Right ventricle myocardium superior (tissue), 1 donor: ENCODE measurements at regions not wholly inside any gene's neighbourhood (a gene's known extent, or its start where the extent isn't known, plus 50 kb on each side); places are given as distances from the start of the nearest gene placed in this dataset.

Experiments
- ATAC-seq: fragments of 200-7000 bp; cut with Tn5 transposase; one replicate; pipeline ENCODE4 v1.9.1; 2020; ENCODE audit warnings: mild to moderate bottlenecking; ENCODE audit not compliant: poor library complexity
- DNase-seq: peaks from one replicate; pipeline ENCODE4 v3.0.0-alpha.2; 2020
- intact Hi-C: fragments of 100-400 bp; cut with DNase I; formaldehyde crosslinking; loops from one replicate; pipeline ENCODE4 v1.11.2; 2022
- donor health status: DM: no; HTN: yes; CAD: no; lungs with severe emphysema.

- intact Hi-C loops: no loop called here
- no peak for DNase-seq
- no peak for ATAC-seq
Measured at GRCh38 chr11:56932572-56933220, 56.0 kb upstream of the OR5AK2 start.

DNA sequence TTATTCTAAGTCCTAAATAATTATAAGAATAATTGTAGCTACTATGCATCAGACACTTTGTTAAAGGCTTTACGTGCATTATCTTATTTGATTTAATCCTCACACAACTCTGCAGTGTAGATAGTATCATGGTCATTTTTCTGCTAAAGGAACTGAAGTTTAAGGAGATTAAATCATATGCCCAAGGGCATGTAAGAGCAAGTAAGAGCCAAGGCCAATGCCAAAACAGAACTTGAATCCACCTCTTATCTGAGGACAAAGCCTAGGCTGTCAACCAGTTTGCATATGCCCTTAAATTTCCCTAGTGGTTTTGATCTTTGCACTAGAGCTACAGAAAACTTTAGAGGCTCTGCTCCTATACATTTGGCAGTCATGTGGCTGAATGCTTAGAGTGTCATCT is 65.6 kb upstream of the OR5AK2 start:
- intact Hi-C loops: no loop called here
- no peak for DNase-seq
- no peak for ATAC-seq

GRCh38 chr11:56922421-56922820 is 66.3 kb upstream of the OR5AK2 start:
- DNase-seq (no peak), ATAC-seq (peak; percentile 25)
- intact Hi-C loops: no loop called here

- DNase-seq (no peak), ATAC-seq (no peak)
- intact Hi-C loops: no loop called here
Measured at GRCh38 chr11:56917708-56918400, 70.9 kb upstream of the OR5AK2 start.

GRCh38 chr11:56916587-56916986 is 72.1 kb upstream of the OR5AK2 start:
- ATAC-seq (no peak), DNase-seq (no peak)
- intact Hi-C loops: no loop called here

GRCh38 chr11:56916162-56916561 is 72.6 kb upstream of the OR5AK2 start:
- intact Hi-C loops: no loop called here
- DNase-seq: no peak
- no peak for ATAC-seq

- no peak for ATAC-seq
- no peak for DNase-seq
- intact Hi-C loops: no loop called here
Measured at GRCh38 chr11:56911312-56911711, 77.4 kb upstream of the OR5AK2 start.

- ATAC-seq (no peak), DNase-seq (no peak)
- intact Hi-C loops: no loop called here
Measured at GRCh38 chr11:56910785-56911184, 77.9 kb upstream of the OR5AK2 start.

DNA sequence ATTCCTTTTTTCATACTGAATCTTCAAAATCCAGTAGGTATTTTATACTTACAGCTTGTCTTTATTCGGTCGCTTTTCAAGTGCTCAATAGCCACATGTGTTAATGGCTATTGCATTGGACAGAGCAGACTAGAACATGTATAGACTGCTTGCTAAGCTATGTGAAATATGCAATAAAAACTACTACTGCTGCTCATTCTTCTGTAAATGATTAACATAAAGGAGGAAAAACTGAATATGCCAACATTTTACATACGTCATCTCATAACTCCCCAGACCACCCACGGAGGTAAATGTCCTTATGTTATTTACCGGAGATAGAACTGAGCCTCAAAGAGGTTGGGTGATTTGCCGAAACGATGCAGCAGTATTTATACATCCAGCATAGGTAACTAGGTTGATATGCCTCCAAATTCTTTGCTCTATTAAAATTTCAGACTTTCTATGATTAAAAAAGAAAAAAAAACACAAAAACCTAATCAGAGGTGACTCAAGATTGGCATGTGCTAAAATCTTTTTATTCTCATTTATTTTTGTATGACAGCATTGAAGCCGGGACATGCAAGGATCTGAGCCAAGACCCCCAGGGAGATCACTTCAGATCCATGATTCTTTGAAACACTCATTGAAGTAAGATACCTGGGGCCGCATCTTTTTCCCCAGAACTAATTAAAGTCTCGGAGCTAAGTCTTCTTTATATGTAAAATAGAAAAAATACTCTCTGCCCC is 78.5 kb upstream of the OR5AK2 start:
- ATAC-seq (no peak), DNase-seq (no peak)
- intact Hi-C loops: no loop called here

DNA sequence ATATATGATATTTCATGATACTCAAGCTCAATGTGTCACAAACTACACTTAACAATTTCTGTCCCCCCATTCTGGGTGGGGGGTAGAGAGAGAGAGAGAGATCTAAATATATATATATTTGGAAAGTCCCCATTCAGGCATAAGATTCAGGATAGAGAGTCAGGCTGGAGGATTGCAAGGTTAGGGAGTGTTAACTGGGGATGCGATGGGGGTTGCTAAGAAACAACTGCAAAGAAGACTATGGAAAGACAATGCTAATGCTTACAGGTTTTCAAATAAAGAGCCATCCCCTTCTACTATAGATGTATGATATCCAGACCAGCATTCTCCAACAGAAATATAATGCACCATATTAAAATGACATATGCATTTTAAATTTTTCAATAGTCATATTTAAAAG is 79.2 kb upstream of the OR5AK2 start:
- ATAC-seq: no peak
- intact Hi-C loops: no loop called here

GRCh38 chr11:56909080-56909479 is 79.6 kb upstream of the OR5AK2 start:
- DNase-seq (no peak), ATAC-seq (no peak)

More for the DNA sequence above, 79.2 kb upstream of the OR5AK2 start:
- DNase-seq: no peak

DNA sequence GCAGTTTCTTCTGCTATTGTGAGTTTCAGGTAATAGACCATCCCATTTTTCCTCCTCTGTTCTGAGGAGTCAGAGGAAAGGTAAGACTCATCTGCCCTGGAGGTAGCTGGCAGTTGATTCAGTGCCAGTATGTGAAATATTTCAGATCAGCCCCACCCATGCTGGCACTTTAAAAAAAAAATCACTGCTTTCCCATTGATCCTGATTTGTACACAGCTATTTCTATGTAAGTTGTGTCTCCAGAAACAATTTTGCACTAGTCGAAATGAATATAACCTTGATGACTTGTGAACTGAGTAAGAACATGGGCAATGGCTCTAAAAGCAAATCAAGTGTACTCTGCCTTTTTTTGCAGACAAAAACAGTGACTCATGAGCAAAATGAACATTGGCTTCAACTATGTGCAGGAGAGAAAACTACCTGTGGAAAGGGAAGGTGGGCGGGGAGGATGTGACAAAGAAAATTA is 82.0 kb upstream of the OR5AK2 start:
- intact Hi-C loops: no loop called here
- no peak for ATAC-seq
- no peak for DNase-seq

More at GRCh38 chr11:56909080-56909479, 79.6 kb upstream of the OR5AK2 start:
- intact Hi-C loops: no loop called here

DNA sequence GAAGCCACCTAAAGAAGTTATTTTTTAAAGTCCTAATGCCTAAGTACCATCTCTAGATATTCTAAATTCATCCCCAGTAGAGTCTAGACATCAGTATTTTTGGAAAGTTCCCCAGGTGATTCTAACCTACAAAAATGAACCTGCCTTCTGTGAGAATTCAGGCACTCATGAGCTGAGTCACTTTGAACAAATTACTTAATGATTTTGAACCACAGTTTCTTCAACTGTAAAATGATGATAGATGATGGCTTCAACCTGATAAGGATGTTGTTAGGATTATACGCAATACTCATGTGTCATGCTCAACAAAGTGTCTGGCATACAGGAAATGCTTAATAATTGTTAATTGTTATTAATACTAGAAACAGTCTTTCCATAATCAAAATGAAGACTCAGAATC is 82.8 kb upstream of the OR5AK2 start:
- no peak for ATAC-seq
- intact Hi-C loops: no loop called here
- no peak for DNase-seq

DNA sequence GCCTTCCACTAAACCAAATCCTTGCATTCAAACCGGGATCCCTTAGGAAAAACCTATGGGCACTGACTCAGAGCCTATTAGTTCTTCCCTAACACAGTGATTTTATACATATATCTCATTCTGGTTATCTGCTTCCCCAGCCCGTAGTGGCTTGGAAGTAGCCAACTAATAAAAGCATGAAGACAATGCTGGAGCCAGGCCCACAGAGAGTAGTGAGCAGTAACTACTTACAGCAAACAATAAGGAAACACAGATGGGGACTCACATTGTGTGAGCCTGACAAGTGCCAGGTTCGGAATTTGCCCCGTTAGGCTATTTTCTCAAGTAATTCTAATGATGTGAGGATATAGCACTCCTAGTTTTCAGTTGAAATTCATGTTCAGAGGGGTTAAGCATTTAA is 83.3 kb upstream of the OR5AK2 start:
- DNase-seq (no peak), ATAC-seq (no peak)
- intact Hi-C loops: no loop called here

DNA sequence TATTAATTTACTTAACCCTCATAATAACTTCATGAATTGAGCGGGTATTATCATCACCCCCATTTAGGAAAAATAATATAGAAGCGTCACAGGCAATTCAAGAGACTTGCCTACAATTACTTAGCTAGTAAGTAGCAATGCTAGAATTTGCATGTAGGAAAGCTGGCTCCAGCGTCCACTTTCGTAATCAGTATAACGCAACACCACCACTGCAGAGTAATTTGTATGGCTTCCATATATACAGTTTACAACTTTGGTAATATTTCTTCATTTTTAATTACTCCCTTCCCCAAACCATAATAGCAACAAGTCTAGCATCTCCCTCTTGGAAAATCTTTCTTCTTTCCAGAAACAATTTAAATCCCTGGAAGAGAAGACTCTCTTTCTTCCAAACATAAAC is 89.9 kb upstream of the OR5AK2 start:
- DNase-seq: no peak
- intact Hi-C loops: no loop called here
- no peak for ATAC-seq

DNA sequence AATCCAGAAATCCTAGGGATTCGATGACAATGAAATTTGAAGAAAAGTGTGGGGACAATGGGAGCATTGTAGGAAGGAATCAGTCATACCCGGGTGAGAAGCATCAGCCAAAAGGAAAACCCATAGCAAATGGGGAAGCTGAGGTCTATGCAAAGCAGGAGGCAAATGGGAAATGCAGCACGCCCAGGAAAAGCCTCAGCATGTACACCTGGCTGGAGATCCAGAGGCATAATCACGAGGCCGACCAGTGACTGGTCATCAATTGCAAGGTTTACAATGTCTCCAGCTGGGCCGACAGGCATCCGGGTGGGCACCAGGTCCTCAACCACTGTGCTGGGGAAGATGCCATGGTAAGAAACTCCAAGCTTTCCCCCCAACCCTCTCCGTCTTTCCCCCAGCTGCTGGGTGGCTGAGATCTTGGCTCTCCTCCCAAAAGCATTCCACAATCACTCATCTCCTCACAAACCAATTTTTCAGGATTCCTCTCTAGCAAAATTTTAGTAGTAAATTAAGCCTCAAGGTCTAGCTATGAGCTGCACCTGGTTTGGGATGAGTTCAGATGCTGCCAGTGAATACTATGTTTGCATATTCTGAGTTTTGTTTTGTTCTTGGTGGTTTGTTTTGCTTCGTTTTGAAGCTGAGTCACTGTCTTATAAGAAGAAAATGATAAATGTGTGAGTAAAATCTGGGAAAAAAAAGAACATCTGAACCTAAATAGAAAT is 98.0 kb upstream of the OR5AK2 start:
- DNase-seq (no peak), ATAC-seq (no peak)
- intact Hi-C loops: no loop called here

DNA sequence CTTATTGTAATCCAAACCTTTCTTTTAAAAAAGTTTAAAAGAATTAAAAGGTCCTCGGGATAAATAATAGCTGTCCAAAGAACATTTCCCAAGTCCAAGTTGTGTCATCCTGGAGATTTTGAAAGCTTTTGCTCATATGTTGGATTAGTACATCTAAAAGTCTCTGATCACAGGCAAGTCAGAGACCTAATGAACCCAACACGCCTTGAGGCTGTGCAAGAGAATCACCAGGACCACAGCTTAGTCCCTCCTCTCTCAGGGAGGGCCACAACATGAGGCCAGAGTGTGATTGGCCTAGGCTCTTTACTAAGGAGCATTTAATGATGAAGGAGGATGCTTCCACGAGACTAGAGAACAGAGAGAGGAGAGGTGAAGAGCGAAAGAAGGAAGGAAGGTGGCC is 98.7 kb upstream of the OR5AK2 start:
- no peak for DNase-seq
- intact Hi-C loops: no loop called here
- no peak for ATAC-seq

DNA sequence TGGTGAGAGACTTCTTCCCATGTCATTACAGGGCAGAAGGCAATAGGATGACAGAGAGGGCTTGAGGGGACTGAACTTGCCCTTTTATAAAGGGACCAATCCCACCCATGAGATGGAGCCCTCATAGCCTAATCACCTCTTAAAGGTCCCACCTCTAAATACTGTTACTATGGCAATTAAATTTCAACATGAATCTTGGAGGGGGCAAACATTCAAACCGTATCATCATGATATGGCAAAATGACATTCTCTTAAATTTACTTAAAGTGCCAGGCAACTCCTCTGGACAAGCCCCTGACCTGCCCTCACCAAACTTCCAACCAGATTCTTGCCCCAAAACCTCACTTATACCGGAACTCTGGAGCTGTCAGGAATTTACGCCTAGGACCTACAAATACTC is 100.8 kb upstream of the OR5AK2 start:
- ATAC-seq: no peak
- intact Hi-C loops: no loop called here

GRCh38 chr11:56886455-56886854 is 102.3 kb upstream of the OR5AK2 start:
- no peak for DNase-seq
- intact Hi-C loops: no loop called here
- no peak for ATAC-seq

More for the DNA sequence above, 100.8 kb upstream of the OR5AK2 start:
- no peak for DNase-seq
